A673 (cell line): ENCODE measurements at regions not wholly inside any gene's neighbourhood (a gene's known extent, or its start where the extent isn't known, plus 50 kb on each side); places are given as distances from the start of the nearest gene placed in this dataset.

Experiments used
- BruUV-seq: library from RNA; stranded (reverse); fragments of 400-500 nt; replicated peaks from 2 replicates; lab custom pipeline; 2021; lab: Mats Ljungman, UMichigan
- CTCF ChIA-PET: fragments of 300-600 bp; sonication (Branson Sonifier 250); formaldehyde crosslinking; loops from one replicate; lab custom pipeline; 2022; ENCODE audit warnings: antibody characterized with exemption; lab: Charles Lee
- POLR2A ChIA-PET: fragments of 300-600 bp; sonication (Branson Sonifier 250); formaldehyde crosslinking; loops from one replicate; lab custom pipeline; 2022; ENCODE audit warnings: antibody characterized with exemption; ENCODE audit not compliant: low non-redundant PET; lab: Charles Lee
- DNase-seq: peaks from one replicate; pipeline ENCODE4 v3.0.0-alpha.2; 2015; ENCODE audit warnings: low spot score
- H3K27ac ChIP-seq: fragments of 200-600 bp; sonication (generic); 2 replicates; pipeline ENCODE4 v1.5.1; 2016; ENCODE audit warnings: mixed run types, low read depth, mild to moderate bottlenecking, mixed read lengths, antibody characterized with exemption, low read length; ENCODE audit not compliant: poor library complexity, severe bottlenecking
- H3K27me3 ChIP-seq: fragments of 200-600 bp; sonication (generic); replicated peaks from 2 replicates; pipeline ENCODE4 v1.6.1; 2017; ENCODE audit warnings: mixed run types, low read depth, mild to moderate bottlenecking, mixed read lengths, antibody characterized with exemption, low read length; ENCODE audit not compliant: insufficient read depth, poor library complexity
- H3K36me3 ChIP-seq: fragments of 200-600 bp; sonication (generic); 2 replicates; pipeline ENCODE4 v1.6.1; 2016; ENCODE audit warnings: mixed run types, mild to moderate bottlenecking, mixed read lengths, antibody characterized with exemption, low read length; ENCODE audit not compliant: insufficient read depth, poor library complexity, severe bottlenecking
- H3K4me1 ChIP-seq: fragments of 200-600 bp; sonication (generic); 2 replicates; pipeline ENCODE4 v1.6.1; 2017; ENCODE audit warnings: mixed run types, mild to moderate bottlenecking, mixed read lengths, antibody characterized with exemption, low read length; ENCODE audit not compliant: insufficient read depth, poor library complexity, severe bottlenecking
- H3K4me3 ChIP-seq: fragments of 200-600 bp; sonication (generic); 2 replicates; pipeline ENCODE4 v1.5.1; 2016; ENCODE audit warnings: low read depth, mixed run types, mild to moderate bottlenecking, mixed read lengths, low read length; ENCODE audit not compliant: poor library complexity, severe bottlenecking
- H3K9me3 ChIP-seq: fragments of 200-600 bp; sonication (generic); 2 replicates; pipeline ENCODE4 v1.6.1; 2016; ENCODE audit warnings: mixed run types, low read depth, mild to moderate bottlenecking, mixed read lengths, antibody characterized with exemption, low read length; ENCODE audit not compliant: poor library complexity, severe bottlenecking
- CTCF ChIP-seq: fragments of 300-800, 200-600 bp; sonication (generic); conservative IDR thresholded peaks from 2 replicates; pipeline ENCODE4 v1.5.1; 2017; ENCODE audit warnings: low read depth, mild to moderate bottlenecking, antibody characterized with exemption, low read length, moderate library complexity, mixed read lengths
- EZH2 ChIP-seq: fragments of 200-600 bp; sonication (generic); IDR thresholded peaks from 2 replicates; pipeline ENCODE4 v1.6.1; 2017; ENCODE audit warnings: borderline replicate concordance, low read depth, mild to moderate bottlenecking, mixed read lengths, antibody characterized with exemption, low read length; ENCODE audit not compliant: poor library complexity, severe bottlenecking
- intact Hi-C: fragments of 100-400 bp; cut with micrococcal nuclease; formaldehyde crosslinking; loops from one replicate; pipeline ENCODE4 v1.10.0; 2022; ENCODE audit not compliant: unreplicated experiment

GRCh38 chr1:244174922-244175521, 123.9 kb downstream of the ZBTB18 start:
- POLR2A ChIA-PET, result no interaction called here
- CTCF ChIA-PET, result no interaction called here
- Histone ChIP-seq H3K4me3 (no peak overlapping the region), H3K36me3 (no peaks in the 10 kb centered on the region), H3K4me1 (no peaks in the 10 kb centered on the region), H3K27me3 (no peaks in the 10 kb centered on the region), H3K27ac (no peak overlapping the region), H3K9me3 (no peaks in the 10 kb centered on the region)
- DNase-seq, result no peak
- intact Hi-C loops, result no loop called here
- BruUV-seq, result no TSS peak
- no peak for TF ChIP-seq EZH2

GRCh38 chr1:244176201-244176600, 125.1 kb downstream of the ZBTB18 start:
- POLR2A ChIA-PET, result no interaction called here
- no peaks in the 10 kb centered on the region for H3K9me3 ChIP-seq
- intact Hi-C loops, result no loop called here
- CTCF ChIA-PET, result no interaction called here
- H3K4me3 ChIP-seq, result no peak overlapping the region
- no peaks in the 10 kb centered on the region for H3K27me3 ChIP-seq
- H3K36me3 ChIP-seq, result no peaks in the 10 kb centered on the region
- no peak for TF ChIP-seq CTCF
- no peak for TF ChIP-seq EZH2
- no peak for DNase-seq
- no peak overlapping the region for H3K27ac ChIP-seq
- no peaks in the 10 kb centered on the region for H3K4me1 ChIP-seq
- BruUV-seq, result no TSS peak

GRCh38 chr1:244180256-244180655, 129.2 kb downstream of the ZBTB18 start:
- H3K4me3 ChIP-seq, result no peak overlapping the region
- POLR2A ChIA-PET, result no interaction called here
- TF ChIP-seq EZH2 (no peak), CTCF (no peak)
- DNase-seq, result no peak
- intact Hi-C loops, result no loop called here
- CTCF ChIA-PET, result no interaction called here
- H3K9me3 ChIP-seq, result no peaks in the 10 kb centered on the region
- H3K27ac ChIP-seq, result no peak overlapping the region
- H3K4me1 ChIP-seq, result no peaks in the 10 kb centered on the region
- H3K27me3 ChIP-seq, result no peaks in the 10 kb centered on the region
- BruUV-seq, result no TSS peak
- H3K36me3 ChIP-seq, result no peaks in the 10 kb centered on the region

GRCh38 chr1:244181867-244182266, 130.8 kb downstream of the ZBTB18 start:
- no peaks in the 10 kb centered on the region for H3K36me3 ChIP-seq
- TF ChIP-seq EZH2, result no peak
- no peak for TF ChIP-seq CTCF
- no TSS peak for BruUV-seq
- intact Hi-C loops, result no loop called here
- ChIA-PET CTCF (no interaction called here), POLR2A (no interaction called here)
- H3K27ac ChIP-seq, result no peak overlapping the region
- no peaks in the 10 kb centered on the region for H3K9me3 ChIP-seq
- no peaks in the 10 kb centered on the region for H3K4me1 ChIP-seq
- DNase-seq, result no peak
- H3K27me3 ChIP-seq, result no peaks in the 10 kb centered on the region
- H3K4me3 ChIP-seq, result no peak overlapping the region
